ENCODE measurements at regions not wholly inside any gene's neighbourhood (a gene's known extent, or its start where the extent isn't known, plus 50 kb on each side); places are given as distances from the start of the nearest gene placed in this dataset.

DNA sequence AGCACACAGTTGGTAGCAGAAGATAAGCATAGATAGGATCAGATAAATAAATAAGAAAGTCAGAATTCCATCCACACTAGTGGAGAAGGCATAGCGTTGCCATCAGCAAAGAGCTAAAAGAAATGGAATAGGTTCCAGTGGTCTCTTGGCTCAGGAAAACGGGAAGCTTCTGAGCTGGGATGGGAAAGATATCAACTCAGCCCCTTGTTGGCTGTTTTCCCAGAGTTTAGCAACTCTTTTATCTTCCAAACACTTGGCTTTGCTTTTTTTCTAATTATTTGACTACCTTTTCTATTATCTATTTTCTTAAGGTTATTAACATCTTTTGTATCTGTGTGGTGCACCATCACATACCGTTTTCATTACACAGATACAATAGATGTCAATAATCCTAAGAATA is 445.7 kb upstream of the TRPC7 start:
- no peak for DNase-seq (ENCODE audit: low read depth in 2 of 2)

DNA sequence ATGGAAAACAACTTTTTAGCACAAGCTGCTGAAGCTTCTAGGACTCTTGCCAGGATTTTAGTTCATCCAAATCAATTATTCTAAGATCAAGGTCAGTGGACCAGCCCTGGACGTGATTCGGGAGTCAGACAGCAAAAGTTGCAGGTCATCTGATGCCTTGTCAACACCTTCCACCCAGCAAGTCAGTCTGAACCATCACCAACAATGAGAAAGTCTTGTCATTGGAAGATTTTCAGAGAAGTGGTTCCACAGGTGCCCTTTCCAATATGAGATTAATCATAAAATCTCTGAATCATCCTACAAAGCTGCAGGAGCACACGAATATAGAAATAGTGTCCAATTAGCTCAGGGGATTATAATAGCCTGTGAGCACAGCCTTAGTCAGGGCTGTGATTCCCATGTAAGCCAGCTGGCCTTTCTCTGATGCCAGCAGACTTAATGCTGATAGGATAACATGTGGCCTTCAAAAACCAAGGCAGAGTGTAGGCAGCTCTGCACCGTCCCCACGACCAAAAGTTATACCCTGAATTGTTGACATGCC is 445.0 kb upstream of the TRPC7 start:
- DNase-seq (ENCODE audit: low read depth in 2 of 2): peak; percentile 47 to 53

DNA sequence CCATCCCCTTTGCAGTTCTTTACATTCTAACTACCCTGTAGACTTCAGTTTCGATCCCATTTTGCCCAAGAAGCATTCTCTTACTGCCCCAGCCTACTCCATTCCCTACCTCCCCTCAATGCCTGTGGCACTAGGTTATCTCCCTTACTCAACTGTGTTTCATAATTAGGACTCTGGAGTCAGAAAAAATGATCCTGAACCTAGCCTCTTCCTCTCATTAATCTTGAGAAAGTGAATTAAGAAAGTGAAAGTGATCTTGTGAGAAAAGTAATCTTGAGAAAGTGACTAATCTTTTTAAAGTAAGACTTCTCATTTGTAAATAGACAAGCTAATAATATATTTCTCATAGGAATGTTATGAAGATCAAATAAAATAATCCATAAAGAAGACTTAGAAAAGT is 444.0 kb upstream of the TRPC7 start:
- DNase-seq (ENCODE audit: low read depth in 2 of 2): no peak

DNA sequence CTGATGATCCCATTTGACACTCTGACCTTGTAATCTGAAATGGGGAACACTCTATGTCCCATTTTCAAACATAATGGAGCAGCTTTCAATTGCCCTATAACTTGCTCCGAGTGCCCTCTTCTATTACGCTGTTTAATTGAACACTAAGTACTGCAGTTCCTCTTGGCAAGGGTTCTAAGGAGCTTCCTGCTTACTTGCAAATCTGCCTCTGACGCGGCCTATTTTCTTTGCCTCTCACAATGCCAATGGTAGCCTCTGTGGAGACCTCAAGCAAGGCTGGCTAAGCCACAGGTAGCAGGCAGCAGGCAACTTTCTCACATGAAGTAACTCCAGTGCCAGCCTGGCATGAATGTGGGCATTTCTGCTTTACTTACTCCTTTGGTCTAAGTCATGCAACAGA is 443.4 kb upstream of the TRPC7 start:
- DNase-seq (ENCODE audit: low read depth in 2 of 2): no peak

DNA sequence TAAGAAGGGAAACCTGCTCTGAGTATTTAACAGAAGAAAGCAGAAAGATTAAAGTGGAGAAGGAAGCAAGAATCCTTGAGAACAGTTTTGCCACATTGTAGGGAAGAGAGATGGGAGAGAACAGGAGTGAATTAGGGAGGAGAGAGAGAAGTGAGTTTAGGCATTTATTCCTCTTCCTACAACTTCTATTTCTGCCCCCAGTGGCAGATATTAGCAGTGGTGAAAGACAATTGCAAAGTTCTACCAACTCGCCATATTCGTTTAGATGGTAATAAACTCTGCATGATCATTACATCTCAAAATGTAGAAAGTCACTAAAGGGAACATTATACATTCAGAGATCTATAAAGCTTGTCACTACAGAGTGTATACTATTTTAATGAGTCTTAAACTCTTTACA is 440.1 kb upstream of the TRPC7 start:
- no peak for DNase-seq (ENCODE audit: low read depth in 2 of 2)

DNA sequence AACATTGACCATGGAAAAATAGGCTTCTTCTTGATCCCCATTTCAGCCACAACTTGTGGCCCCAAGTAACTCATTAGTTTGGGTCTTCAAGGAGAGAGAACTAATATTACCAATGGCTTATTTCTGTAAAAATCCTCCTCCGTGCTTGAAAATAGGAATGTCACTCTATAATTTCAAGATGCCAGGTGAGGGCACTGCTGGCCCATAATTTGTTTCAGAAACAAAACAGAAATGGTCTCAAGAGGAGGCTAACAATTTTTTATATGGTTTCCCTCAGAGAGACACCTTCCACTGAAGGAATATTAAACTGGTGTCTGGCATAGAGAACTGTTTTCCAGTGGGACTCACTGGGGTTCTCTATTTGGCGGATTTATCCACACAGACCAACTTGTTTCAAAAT is 437.0 kb upstream of the TRPC7 start:
- no peak for DNase-seq (ENCODE audit: low read depth in 2 of 2)

DNA sequence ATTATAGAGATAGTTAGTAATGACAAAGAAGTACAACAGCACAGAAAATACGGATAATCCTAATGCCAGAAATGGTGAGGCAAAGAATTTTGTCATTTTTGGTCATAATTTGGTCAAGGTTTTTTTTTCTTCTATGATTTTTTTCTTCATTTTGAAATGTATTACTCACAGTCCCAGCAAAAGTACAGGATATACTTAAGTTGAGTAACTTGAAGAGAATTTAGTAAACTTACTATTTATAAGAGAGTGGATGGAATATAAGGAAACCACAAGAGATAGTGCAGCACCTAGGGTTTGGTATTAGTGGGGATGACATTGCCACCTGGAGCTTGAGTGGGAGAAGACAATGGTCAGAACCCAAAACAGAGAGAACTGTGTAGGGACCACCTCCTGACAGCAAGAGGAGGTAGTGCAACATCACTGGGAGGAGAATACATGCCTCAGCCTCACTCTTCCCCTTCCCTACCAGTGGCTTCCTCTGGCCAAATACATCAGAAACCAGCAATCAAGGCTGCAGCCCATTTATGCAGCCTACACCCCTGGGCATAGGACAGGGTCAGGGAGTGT is 434.5 kb upstream of the TRPC7 start:
- no peak for DNase-seq (ENCODE audit: low read depth in 2 of 2)

DNA sequence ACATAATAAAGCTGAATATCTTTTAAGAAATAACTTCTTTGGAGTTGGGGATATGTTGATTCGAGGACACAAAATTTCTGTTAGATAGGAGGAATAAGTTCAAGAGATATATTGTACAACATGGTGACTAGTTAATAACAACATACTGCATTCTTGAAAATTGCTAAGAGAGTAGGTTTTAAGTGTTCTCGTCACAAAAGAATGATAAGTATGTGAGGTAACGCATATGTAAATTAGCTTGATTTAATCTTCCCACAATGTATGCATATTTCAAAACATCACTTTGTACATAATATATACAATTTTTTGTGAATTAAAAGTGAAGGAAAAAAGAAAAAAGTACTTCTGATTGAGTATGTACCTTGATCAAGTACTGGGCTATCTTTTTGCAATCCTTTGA is 428.0 kb upstream of the TRPC7 start:
- no peak for DNase-seq (ENCODE audit: low read depth in 2 of 2)

DNA sequence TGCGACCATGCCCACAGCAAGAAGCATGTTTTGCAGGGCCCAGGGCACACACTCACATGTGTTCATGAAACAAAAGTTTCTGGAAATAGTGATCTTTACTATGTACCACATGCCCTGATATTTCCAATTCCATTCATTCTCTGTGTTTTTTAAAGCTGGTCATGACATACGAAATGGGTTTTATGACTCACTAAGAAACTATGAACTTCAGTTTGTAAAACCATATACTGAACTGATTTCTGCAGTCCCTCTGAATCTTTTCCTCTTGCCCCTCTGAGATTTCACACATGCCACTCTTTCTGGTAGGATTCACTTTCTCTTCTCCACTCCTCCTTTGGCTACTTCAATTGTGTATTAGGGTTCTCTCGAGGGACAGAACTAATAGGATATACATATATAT is 416.1 kb upstream of the TRPC7 start:
- DNase-seq (ENCODE audit: low read depth in 2 of 2): peak; percentile 51 to 60

DNA sequence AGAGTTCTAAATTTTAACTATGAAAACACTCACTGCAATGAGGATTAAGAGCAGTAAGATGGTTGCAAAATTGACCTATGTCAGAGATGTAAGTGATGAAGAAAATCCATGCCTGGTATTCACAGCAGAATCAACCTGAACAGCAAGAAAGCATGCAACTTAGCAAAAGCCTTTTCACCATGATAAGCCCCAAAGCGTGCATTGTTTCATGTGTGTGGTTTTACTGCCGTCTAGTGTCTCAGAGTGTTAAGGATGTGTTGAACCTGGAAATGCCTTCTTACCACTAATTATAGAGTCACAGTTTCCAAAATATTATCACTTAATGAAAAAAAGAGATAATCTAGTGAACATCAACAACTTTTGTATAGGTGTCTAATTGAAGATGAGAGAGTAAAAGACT is 415.2 kb upstream of the TRPC7 start:
- no peak for DNase-seq (ENCODE audit: low read depth in 2 of 2)

DNA sequence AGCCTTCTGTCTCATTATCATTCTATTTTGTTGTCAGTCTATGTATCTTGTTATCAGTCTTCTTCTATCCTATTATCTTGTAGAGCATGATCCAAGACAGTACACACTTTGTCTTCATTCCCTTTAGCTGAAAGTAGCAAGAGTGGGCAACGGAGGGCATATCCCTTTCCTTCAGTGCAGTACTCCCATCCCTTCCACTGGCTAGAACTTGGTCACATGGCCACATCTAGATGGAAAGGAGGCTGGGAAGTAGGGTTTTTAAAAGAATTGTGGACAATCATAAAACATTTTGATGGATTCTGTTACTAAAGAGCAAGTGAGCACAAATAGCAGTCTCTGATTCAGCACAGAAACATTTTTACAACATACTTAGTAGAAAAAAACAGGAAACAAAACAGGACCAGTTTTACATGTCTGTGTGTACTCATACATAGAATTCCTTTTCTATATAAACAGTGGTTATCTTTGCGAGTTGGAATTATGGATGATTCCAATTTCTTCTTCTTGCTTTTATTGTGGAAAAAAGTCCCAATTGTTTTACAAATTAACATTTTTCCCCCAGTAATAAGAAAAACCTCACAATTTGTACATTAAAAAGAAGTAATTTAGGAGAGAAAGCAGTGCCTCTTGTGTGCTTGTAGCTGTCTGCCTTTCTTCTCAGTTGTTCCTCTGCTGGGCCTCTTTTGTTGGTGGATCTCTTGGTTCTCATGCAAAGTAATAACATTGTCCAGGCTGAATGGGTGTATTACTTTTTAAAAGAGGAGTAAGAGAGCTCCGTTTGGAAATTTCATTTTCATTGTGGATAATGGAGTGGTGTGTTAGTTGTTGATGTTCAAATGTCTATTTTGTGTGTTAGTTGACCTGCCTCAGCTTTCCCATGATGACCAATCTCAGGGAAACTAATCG is 410.9 kb upstream of the TRPC7 start:
- peak; percentile 30 to 35 for DNase-seq (ENCODE audit: low read depth in 2 of 2)

DNA sequence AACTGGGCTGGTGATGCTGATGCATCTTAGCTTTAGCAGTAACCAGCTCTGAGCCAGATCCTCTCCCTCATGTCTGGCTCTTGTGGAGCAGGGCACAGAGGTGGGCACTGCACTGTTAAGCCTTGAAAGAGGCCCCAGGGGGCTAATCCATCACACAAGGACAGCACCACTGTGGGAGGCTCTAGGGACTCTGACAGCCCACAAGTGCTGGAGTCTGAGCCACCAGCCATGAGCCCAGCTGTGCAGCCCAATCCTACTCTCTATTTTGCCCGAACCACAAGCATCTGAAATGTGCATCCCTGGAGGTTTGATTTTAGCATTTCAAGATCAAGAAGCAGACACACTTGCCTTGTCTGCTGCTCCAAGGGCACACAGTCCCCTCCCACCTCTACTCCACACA is 407.1 kb upstream of the TRPC7 start:
- DNase-seq (ENCODE audit: low read depth in 2 of 2): no peak

DNA sequence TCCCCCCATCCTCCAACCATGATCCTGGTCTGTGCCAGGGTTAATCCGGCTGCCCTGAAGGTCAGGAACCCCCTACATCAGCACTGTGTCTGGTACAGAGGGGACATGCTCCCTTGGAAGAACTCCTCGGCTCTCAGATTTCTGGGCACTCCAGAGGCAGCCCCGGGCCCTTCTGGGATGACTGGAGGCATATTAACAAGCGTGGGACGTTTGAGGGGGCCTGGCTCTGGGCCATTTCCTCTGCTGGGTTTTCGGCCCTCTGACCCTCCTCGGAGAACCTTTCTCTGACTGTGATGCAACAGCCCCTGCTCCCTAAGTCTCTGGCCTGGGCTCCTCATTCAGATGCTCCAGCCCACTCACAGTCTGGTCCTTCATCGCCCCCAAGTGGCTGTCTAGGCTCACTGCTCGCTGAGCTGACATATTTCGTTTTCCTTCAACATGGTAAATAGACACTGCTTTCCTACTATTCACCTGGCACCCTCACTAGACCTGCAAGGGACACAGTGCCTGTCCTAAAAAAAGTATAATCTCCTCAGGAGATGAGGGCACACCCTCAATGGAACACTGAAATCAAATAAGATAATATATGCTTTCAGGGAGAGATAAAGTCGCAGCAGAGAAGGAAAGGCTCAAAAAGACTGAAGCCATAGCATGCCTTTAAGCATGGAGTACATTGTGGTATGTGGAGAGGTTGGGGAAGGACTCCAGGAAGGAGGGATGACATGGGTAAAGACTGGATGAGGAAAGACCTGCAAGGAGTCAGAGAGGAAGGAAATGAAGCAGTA is 404.7 kb upstream of the TRPC7 start:
- DNase-seq (ENCODE audit: low read depth in 2 of 2): peak in 1 of 2 experiments; percentile 36

DNA sequence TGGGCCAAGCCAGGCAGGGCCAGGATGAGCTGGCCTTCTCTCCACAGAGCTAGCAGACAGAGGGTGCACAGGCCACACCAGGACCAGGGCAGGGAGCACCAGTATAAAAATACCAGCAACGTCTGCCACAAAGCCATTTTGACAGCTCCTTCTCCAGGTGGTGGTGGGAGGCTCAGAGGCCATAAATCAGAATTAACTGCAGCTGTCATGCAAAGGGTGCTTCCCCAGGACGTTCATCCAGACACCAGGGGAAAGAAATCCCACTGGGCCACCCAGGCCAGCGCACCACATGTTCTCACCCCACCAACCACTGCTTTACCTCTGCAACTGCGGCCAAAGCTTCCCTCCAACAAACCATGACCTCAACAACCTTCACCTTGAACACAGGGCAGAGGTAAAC is 403.7 kb upstream of the TRPC7 start:
- no peak for DNase-seq (ENCODE audit: low read depth in 2 of 2)

DNA sequence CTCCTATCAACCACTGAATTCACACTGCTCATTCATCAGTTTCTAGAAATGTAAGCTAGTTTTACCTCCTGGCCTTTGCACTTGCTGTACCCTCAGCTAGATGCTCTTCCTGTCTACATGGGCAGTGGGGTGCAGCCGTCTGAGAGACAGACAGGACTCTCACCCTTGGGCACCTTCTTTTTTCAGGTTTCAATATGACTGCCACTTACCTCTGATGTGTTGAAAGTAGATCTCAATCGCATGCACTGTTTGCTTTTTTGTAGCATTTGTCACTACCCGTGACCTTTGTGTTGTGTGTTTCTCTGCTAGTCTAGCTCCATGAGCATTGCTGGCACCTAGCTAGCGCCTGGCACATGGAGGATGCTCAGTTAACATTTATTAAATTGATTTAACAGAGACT is 403.1 kb upstream of the TRPC7 start:
- no peak for DNase-seq (ENCODE audit: low read depth in 2 of 2)

DNA sequence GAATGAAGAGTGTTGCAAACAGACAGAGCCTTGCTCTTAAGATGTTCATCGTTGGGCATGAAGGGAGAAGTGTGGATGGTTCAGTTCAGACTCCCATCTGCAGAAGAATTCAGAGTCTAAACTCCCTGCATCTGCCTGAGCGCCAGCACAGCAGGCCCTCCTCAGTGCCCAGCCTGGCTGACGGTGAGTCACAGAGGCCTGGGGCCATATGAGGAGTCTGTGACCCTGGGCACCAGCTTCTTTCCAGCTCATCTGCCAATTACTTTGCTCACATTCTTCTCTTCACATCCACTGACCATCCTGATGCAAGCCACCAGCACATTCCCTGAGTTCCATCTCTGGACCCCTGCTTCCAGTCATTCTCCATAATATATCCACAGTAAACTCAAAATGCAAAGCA is 401.1 kb upstream of the TRPC7 start:
- no peak for DNase-seq (ENCODE audit: low read depth in 2 of 2)

DNA sequence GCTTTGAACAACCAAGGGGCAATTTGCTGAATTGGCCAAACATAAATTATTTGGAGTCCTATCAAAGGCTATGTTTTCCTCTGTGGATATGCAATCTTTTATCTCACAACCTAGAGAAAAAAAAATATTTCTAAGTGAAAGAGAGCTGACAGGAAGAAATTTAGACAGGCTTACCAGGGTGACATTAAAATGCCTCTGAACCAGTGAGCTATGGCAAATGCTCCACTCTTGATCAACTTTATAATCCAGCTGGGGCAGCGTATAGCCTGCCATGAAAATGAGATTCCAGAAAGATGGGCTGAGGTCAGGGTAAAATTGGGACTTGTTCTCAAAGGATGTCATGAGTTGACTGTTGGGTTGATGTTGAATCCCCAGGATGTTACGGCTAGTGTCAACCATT is 399.3 kb upstream of the TRPC7 start:
- DNase-seq (ENCODE audit: low read depth in 2 of 2): no peak

DNA sequence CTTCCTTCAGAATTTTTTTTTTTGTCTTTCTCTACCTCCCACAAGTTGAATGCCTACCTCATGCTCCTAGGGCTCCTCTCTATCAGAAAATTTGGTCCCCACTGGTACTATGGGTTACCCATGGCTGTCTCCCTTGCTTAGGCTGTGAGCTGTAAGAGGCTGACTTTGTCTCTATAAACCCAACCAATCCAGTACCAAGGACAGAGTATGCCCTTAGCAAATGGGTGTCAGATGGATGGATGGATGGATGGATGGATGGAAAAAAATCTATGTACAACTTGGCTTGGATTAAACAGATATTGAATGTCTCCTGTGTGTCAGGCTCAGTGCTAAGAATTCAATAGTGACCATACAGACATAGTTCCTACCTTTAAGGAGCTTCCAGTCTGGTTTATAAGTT is 398.2 kb upstream of the TRPC7 start:
- DNase-seq (ENCODE audit: low read depth in 2 of 2): no peak

DNA sequence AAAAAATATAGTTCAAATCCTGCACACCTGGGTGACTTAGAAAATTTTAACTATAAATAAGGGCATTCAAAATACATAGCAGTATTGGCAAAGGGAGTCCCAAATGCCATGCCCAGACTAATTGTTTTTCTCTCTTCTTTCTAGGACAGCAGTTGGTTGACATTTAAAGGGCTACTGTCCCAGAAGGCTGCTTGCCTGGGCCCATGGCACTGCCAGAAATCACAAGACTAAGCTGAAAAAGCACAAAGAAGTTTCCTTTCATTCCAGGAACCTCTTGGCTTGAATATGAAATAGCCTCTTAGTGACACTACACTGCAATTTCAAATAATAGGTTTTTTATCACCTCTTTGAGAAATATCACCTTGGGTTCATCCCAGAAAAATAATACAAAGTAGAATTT is 388.9 kb upstream of the TRPC7 start:
- no peak for DNase-seq (ENCODE audit: low read depth in 2 of 2)

DNA sequence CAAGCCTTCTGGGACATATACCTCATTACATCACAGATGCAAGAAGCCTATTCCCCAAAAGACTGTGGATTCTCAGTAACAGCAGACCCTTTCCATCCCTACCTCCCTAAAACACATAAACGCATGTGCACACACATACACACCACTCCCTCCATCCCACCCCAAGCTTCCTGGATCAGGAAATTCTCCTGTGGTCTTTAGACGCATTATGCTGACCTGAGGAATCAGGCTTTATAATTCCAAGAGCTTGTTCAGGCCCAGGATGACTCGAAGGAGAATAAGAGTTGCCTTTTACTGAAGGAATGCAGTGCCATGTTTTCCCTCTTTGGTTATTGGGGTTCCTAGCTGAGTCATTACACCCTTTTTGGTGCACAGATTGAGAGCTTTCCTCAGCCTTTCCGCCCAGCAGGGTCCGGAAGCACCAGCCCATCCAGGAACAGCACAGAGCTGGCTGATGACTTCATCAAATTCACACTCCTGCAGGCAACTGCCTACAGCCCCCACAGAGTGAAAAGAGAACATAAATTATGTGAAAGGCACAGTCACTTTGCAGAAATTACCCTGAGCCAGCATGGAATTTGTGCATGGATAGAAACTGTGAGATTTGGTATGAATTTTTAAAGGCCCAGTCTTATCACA is 385.0 kb upstream of the TRPC7 start:
- no peak for DNase-seq (ENCODE audit: low read depth in 2 of 2)

DNA sequence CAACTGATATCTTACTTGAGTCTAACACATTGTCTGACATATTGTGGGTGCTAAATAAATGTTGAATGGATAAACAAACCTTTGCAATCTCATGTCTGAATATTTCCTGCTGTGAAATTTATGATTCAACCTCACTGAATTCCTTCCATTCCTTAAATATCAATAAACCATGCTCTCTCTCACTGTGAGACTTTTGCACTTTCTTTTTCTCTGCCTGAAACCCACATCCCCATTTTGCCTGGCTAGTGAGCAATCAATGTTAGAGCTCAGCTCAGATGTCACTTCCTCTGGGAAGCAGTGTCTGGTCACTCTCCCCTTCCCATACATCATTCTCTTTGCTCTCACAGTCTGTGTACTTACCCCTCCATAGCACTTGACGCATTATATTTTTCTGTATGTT is 383.7 kb upstream of the TRPC7 start:
- DNase-seq (ENCODE audit: low read depth in 2 of 2): no peak

DNA sequence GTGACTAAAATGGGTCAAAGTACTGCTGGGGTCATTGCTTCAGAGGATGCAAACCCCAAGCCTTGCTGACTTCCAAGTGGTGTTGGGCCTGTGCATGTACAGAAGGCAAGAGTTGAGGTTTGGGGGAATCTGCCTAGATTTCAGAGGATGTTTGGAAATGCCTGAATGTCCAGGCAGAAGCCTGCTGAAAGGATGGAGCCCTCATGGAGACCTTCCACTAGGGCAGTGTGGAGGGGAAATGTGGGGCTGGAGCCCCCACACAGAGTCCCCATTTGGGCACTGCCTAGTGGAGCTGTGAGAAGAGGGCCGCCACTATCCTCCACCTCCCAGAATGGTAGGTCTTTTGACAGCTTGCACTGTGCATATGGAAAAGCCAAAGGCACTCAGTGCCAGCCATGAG is 377.7 kb upstream of the TRPC7 start:
- DNase-seq (ENCODE audit: low read depth in 2 of 2): no peak

Measured in fibroblast of skin of left biceps (primary cell).